ENCODE measurements at regions not wholly inside any gene's neighbourhood (a gene's known extent, or its start where the extent isn't known, plus 50 kb on each side); places are given as distances from the start of the nearest gene placed in this dataset.

DNA sequence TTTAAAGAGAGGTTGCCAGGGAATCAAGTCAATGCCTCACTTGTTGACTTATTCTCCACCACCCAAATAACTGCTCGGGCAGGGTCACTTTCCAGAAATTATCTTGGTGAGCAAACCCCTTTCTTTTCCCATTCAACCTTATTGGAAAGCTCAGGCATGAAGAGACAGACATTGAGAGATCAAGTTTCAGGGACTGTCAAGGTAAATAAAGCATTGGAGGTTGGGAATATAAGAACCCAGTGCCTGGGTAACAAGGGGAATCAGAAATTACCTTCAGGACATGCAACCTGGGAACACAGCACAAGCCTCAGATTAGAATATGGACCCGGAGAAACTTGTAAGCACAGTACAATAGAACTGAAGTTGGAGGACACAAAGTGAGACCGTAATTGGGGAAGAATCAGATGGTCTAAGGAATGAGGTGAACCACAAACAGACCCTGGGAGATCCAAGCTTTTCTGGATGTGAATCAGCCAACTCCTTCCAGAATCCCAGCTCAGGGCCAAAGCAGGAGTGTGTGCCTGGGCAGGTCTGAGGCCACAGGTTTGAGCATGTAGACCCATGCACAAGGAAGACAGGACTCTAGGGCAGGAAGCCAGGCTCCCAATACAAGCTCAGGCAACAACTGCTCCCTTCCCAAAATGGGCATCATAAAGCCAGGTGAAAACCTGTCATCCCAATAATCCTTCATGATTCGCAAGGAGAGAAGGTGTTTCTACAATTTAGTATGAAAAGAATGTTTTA lies 512.8 kb downstream of the MAFB start:
- Mint-ChIP-seq H3K27ac (no peak overlapping the region), H3K27me3 (peaks cover 2 to 10% of the 10 kb centered on the region in 2 donors), H3K4me3 (no peak overlapping the region), H3K4me1 (ENCODE audit: low read depth in 2 of 2) (no peaks in the 10 kb centered on the region), H3K36me3 (no peaks in the 10 kb centered on the region), H3K9me3 (peaks cover 3% of the 10 kb centered on the region)
- ATAC-seq (no peak), DNase-seq (ENCODE audit: low spot score) (no peak)

GRCh38 chr20:40175296-40175695 lies 513.7 kb downstream of the MAFB start:
- no peaks in the 10 kb centered on the region for H3K36me3 Mint-ChIP-seq
- ATAC-seq (no peak), DNase-seq (ENCODE audit: low spot score) (no peak)
- H3K4me1 Mint-ChIP-seq (ENCODE audit: low read depth in 2 of 2) = no peaks in the 10 kb centered on the region
- no peak overlapping the region for H3K27ac Mint-ChIP-seq
- H3K4me3 Mint-ChIP-seq = no peak overlapping the region
- H3K27me3 Mint-ChIP-seq = peaks cover 0 to 10% of the 10 kb centered on the region in 2 donors
- H3K9me3 Mint-ChIP-seq = peaks cover 3% of the 10 kb centered on the region

DNA sequence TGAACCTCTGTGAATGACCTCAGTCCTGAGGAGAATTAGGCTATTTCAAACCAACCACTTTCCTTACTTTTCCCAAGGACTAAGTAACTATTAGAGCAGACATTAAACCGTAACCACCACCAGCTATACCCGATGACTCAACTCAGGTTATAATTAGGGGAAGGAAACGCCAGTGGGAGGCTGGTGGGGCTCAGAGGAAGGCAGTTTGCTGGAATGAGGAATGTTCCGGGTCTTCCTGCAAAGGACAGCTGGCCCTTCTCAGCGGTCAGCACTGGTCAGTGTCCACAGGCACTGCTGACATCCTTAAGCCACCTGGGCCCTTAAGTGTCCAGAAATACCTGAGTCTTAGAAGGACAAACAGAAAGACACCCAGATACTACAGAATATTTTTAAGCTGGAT lies 515.2 kb downstream of the MAFB start:
- H3K27me3 Mint-ChIP-seq = peaks cover 0 to 10% of the 10 kb centered on the region in 2 donors
- H3K9me3 Mint-ChIP-seq = peaks cover 3% of the 10 kb centered on the region
- no peaks in the 10 kb centered on the region for H3K36me3 Mint-ChIP-seq
- no peak overlapping the region for H3K4me3 Mint-ChIP-seq
- DNase-seq (ENCODE audit: low spot score) (no peak), ATAC-seq (no peak)
- no peak overlapping the region for H3K27ac Mint-ChIP-seq
- no peaks in the 10 kb centered on the region for H3K4me1 Mint-ChIP-seq (ENCODE audit: low read depth in 2 of 2)

DNA sequence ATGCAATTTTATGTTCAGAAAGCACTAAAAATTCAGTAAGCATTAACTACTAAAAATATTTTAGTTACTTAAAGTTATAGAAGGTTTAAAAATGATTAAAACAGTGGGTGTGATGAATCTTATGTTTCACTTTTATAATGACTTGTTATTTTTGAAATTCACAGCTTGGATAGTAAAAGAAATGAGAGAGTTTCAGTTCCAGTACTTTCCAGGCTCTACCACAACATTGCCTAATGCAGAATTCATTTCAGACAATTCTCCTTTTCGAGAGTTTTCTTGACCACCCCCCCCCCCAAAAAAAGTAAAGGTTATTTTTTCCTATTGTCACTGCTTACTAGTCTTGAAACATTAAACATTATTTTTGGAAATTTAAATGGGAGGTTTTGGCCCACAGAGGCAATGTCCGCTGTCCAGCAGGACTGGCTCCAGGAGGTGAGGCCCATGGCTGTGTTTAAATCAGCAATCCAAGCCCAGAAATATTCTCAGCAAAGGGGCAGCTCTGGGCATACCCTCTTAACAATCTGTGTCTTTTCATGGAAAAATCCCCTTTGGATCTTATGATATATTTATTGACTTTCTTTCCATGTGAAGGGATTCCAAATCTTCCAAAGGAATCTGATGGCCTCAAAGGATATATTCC lies 519.9 kb downstream of the MAFB start:
- Mint-ChIP-seq H3K9me3 (no peaks in the 10 kb centered on the region), H3K4me1 (ENCODE audit: low read depth in 2 of 2) (no peaks in the 10 kb centered on the region), H3K4me3 (no peak overlapping the region), H3K27ac (no peak overlapping the region), H3K27me3 (peaks cover 0 to 3% of the 10 kb centered on the region in 2 donors), H3K36me3 (no peaks in the 10 kb centered on the region)
- no peak for DNase-seq (ENCODE audit: low spot score)
- no peak for ATAC-seq

DNA sequence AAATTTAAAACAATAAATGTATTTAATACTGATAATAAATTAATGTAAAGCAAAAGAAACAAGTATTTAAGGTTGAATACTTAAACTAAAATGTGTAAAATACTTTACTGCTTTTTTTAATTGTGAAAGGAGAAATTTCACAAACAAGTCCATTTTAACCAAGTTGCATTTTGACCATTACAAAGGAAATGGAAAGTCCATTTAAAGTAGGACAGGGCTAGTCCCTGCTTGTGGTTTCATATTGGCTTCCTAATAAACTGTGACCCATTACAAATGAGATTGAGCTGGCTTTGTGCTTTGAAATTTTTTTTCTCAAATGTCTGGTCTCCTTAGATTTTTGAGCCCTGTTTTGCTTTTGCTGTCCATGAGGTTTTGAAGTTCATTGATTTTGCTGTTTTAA lies 527.6 kb downstream of the MAFB start:
- Mint-ChIP-seq H3K36me3 (no peaks in the 10 kb centered on the region), H3K27me3 (no peaks in the 10 kb centered on the region), H3K4me1 (ENCODE audit: low read depth in 2 of 2) (no peaks in the 10 kb centered on the region), H3K27ac (no peak overlapping the region), H3K9me3 (no peaks in the 10 kb centered on the region), H3K4me3 (no peak overlapping the region)
- DNase-seq (ENCODE audit: low spot score) (no peak), ATAC-seq (no peak)

DNA sequence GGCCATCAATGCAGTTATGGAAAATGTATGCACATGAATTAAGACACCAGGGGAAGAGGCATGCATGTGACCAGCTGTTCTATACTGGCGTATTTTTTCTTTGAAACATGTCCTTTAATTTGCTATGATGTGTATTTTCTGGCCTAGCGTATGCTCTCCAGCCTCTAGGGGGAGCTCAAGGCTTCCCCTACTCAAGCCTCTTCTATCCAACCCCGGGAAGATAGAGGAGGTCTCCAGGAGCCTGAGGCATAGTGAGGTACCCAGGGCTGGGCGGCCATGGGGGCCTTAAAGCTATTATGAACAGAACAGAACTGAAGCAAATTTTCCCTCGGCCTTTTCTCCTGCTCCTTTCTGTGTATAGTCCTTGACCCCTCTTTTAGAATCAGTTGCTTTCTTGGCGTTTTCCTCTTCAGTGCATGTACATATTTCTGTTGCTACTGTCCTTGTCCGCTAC lies 528.9 kb downstream of the MAFB start:
- H3K9me3 Mint-ChIP-seq = no peaks in the 10 kb centered on the region
- no peaks in the 10 kb centered on the region for H3K4me1 Mint-ChIP-seq (ENCODE audit: low read depth in 2 of 2)
- DNase-seq (ENCODE audit: low spot score) (no peak), ATAC-seq (no peak)
- H3K27me3 Mint-ChIP-seq = no peaks in the 10 kb centered on the region
- no peaks in the 10 kb centered on the region for H3K36me3 Mint-ChIP-seq
- no peak overlapping the region for H3K4me3 Mint-ChIP-seq
- H3K27ac Mint-ChIP-seq = no peak overlapping the region

DNA sequence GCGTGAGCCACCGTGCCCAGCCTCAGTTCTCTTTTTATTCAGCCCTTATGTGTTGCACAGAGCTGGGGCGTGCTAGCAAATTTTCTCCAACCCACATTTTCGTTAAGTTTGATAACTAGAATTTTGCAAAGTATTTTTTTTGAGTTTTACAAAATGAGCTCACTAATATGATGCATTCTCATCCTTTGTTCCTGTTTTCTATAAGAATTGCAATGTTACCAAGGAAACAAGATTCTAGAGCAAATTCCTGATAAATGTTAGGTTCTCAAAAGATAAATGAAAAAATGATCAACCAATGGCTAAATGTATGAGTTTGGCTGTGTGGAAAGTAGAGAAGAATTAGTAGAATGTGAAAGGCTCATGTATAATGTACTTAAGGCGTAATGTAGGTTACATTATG lies 529.8 kb downstream of the MAFB start:
- DNase-seq (ENCODE audit: low spot score) (no peak), ATAC-seq (no peak)
- no peaks in the 10 kb centered on the region for H3K9me3 Mint-ChIP-seq
- H3K27me3 Mint-ChIP-seq = peaks cover 0 to 3% of the 10 kb centered on the region in 2 donors
- no peak overlapping the region for H3K27ac Mint-ChIP-seq
- no peaks in the 10 kb centered on the region for H3K4me1 Mint-ChIP-seq (ENCODE audit: low read depth in 2 of 2)
- H3K4me3 Mint-ChIP-seq = no peak overlapping the region
- no peaks in the 10 kb centered on the region for H3K36me3 Mint-ChIP-seq

- H3K4me1 Mint-ChIP-seq (ENCODE audit: low read depth in 2 of 2) = no peaks in the 10 kb centered on the region
- ATAC-seq = no peak
- no peak for DNase-seq (ENCODE audit: low spot score)
- H3K36me3 Mint-ChIP-seq = no peaks in the 10 kb centered on the region
- peaks cover 0 to 11% of the 10 kb centered on the region in 2 donors for H3K27me3 Mint-ChIP-seq
- no peaks in the 10 kb centered on the region for H3K9me3 Mint-ChIP-seq
- H3K4me3 Mint-ChIP-seq = no peak overlapping the region
- H3K27ac Mint-ChIP-seq = no peak overlapping the region
These were observed 532.3 kb downstream of the MAFB start for GRCh38 chr20:40156600-40157317.

GRCh38 chr20:40154514-40154913 lies 534.5 kb downstream of the MAFB start:
- H3K36me3 Mint-ChIP-seq = no peaks in the 10 kb centered on the region
- no peak overlapping the region for H3K4me3 Mint-ChIP-seq
- no peak for DNase-seq (ENCODE audit: low spot score)

DNA sequence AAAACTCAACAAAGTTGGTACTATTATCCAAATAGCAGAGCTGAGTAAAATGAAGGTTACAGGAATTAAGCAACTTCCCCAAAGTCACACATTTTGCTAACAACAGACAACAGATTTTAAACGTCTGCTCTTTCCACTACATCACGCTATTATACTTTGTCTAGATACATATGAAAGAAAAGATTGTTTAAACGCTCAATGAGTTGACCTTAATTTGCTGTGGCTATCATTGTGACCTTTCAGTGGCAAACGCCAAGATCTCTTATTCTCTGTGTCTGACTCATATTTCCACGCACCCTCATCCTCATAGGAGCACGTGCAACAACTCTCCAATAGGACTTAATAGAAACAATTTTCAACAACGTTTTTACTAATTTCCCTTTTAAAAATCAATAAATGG lies 540.1 kb downstream of the MAFB start:
- Mint-ChIP-seq H3K36me3 (no peaks in the 10 kb centered on the region), H3K4me1 (ENCODE audit: low read depth in 2 of 2) (no peaks in the 10 kb centered on the region)
- DNase-seq (ENCODE audit: low spot score) = no peak

More at GRCh38 chr20:40154514-40154913, 534.5 kb downstream of the MAFB start:
- Mint-ChIP-seq H3K27me3 (peaks cover 0 to 11% of the 10 kb centered on the region in 2 donors), H3K27ac (no peak overlapping the region), H3K4me1 (ENCODE audit: low read depth in 2 of 2) (no peaks in the 10 kb centered on the region), H3K9me3 (no peaks in the 10 kb centered on the region)
- ATAC-seq = no peak

DNA sequence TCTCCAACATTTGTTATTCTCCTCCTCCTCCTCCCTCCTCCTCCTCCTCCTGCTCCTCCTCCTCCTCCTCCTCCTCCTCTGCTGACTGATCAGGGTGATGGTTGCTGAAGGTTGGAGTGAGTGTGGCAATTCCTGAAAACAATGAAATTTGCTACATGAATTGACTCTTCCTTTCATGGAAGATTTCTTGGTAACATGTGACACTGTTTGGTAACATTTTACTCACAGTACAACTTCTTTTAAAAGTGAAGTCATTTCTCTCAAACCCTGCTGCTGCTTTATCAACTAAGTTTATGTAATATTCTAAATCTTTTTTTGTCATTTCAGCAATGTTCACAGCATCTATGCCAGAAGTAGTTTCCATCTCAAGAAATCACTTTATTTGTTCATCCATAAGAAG lies 543.0 kb downstream of the MAFB start:
- Mint-ChIP-seq H3K27me3 (peaks cover 5 to 12% of the 10 kb centered on the region in 2 donors), H3K4me1 (ENCODE audit: low read depth in 2 of 2) (no peaks in the 10 kb centered on the region), H3K36me3 (no peaks in the 10 kb centered on the region), H3K27ac (no peak overlapping the region), H3K4me3 (no peak overlapping the region), H3K9me3 (peaks cover under 1% of the 10 kb centered on the region)
- ATAC-seq (no peak), DNase-seq (ENCODE audit: low spot score) (no peak)

More for the DNA sequence above, 540.1 kb downstream of the MAFB start:
- Mint-ChIP-seq H3K27ac (no peak overlapping the region), H3K4me3 (no peak overlapping the region), H3K27me3 (peaks cover 5 to 16% of the 10 kb centered on the region in 2 donors), H3K9me3 (no peaks in the 10 kb centered on the region)
- no peak for ATAC-seq

- no peak for ATAC-seq
- peaks cover 9 to 12% of the 10 kb centered on the region in 2 donors for H3K27me3 Mint-ChIP-seq
These were observed 544.5 kb downstream of the MAFB start for GRCh38 chr20:40144581-40144980.

DNA sequence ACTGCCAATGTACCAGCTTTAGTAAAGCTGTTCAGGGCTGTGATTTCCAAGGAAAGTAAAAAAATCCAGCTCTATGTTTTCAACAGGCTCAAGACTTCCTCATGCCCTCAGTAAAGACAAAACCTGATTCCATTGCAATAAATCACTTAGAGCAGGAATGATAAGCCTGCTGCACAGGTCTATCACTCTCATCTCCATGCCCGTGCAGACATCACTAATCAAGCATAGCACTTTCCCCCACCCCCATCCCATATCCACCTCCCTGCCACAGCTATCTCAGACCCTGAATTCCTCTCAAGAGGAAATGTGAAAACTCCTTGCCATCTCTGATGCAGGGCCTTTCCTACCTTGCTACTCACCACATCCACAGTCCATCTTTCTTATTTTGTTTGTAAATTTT lies 554.9 kb downstream of the MAFB start:
- Mint-ChIP-seq H3K27me3 (peaks cover 6 to 15% of the 10 kb centered on the region in 2 donors), H3K9me3 (peaks cover 3% of the 10 kb centered on the region), H3K27ac (no peak overlapping the region), H3K36me3 (no peaks in the 10 kb centered on the region), H3K4me1 (ENCODE audit: low read depth in 2 of 2) (no peaks in the 10 kb centered on the region), H3K4me3 (no peak overlapping the region)
- no peak for DNase-seq (ENCODE audit: low spot score)
- ATAC-seq = no peak

More at GRCh38 chr20:40144581-40144980, 544.5 kb downstream of the MAFB start:
- Mint-ChIP-seq H3K4me1 (ENCODE audit: low read depth in 2 of 2) (no peaks in the 10 kb centered on the region), H3K36me3 (no peaks in the 10 kb centered on the region), H3K27ac (no peak overlapping the region), H3K9me3 (peaks cover 5% of the 10 kb centered on the region), H3K4me3 (no peak overlapping the region)
- DNase-seq (ENCODE audit: low spot score) = no peak

DNA sequence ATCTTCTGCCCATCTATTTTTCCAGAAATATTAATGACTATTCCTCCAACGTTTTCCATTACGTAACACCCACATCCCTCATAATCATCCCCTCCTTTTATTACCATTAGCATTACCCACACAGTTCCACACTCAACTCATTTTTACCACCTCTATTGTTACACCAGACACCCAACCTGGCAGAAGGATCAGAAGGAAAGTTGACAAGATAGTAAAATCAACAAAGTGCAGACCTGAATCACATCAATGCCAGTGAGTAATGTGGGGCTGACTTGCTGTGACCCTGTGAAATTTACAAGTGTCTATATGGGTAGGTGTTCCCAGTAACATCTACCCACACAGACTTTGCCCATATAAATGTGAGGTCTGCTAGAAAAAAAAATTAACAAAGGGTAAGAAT lies 568.2 kb downstream of the MAFB start:
- Mint-ChIP-seq H3K27ac (no peak overlapping the region), H3K36me3 (no peaks in the 10 kb centered on the region), H3K4me1 (ENCODE audit: low read depth in 2 of 2) (no peaks in the 10 kb centered on the region), H3K4me3 (no peak overlapping the region), H3K27me3 (peaks cover 10 to 24% of the 10 kb centered on the region in 2 donors), H3K9me3 (peaks cover 3% of the 10 kb centered on the region)
- ATAC-seq (no peak), DNase-seq (ENCODE audit: low spot score) (no peak)

Data from natural killer cell treated with Interleukin-12 subunit alpha and Interleukin-12 subunit beta and Interleukin-15 and Interleukin-18, amount 100 ng/mL, for 72 hours (primary cell).